ENCODE measurements at regions not wholly inside any gene's neighbourhood (a gene's known extent, or its start where the extent isn't known, plus 50 kb on each side); places are given as distances from the start of the nearest gene placed in this dataset.

DNA sequence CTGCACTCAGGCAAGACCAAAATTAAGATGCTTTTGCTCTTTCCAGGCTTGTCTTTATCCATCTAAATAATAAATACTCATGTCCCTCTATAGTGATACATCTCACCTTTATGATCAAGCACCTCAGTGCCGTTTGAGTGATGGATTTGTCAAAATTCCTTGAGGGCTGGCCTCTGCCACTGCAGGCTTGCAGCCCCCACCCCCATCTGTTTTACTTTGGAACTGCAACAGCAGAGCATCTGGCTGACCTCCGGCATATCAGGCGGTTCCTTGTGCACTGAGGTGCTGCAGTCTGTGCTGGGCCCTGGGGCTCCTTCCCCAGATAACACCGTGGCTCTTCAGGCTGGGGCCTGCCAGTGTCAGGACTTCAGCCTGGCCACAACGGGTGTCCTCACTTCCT is 386.9 kb downstream of the CDH26 start:
- TF ChIP-seq CTCF (IDR thresholded peaks at IDR 0.05): no peak
- no peak overlapping the region for H3K27ac ChIP-seq
- no peak overlapping the region for H3K4me3 ChIP-seq
- H3K27me3 ChIP-seq (ENCODE audit: insufficient read depth in 3 of 3, low read length in 2 of 3): no peaks in the 10 kb centered on the region
- intact Hi-C loops (cut with DNase I): no loop called here
- WGBS, 3 donors: 67 to 76% (median 72%) methylated on average over 5 of the region's 5 CpGs
- no peaks in the 10 kb centered on the region for H3K36me3 ChIP-seq (ENCODE audit: insufficient read depth in 1 of 2, low read depth in 1 of 2)
- ATAC-seq: no peak
- H3K4me1 ChIP-seq: no peaks in the 10 kb centered on the region
- H3K9me3 ChIP-seq: no peaks in the 10 kb centered on the region
- no peak for DNase-seq

GRCh38 chr20:60349418-60349817 is 391.2 kb downstream of the CDH26 start:
- no peak overlapping the region for H3K4me3 ChIP-seq
- H3K36me3 ChIP-seq (ENCODE audit: insufficient read depth in 1 of 2, low read depth in 1 of 2): no peaks in the 10 kb centered on the region
- no peaks in the 10 kb centered on the region for H3K4me1 ChIP-seq
- H3K27me3 ChIP-seq (ENCODE audit: insufficient read depth in 3 of 3, low read length in 2 of 3): no peaks in the 10 kb centered on the region
- WGBS, 3 donors: 90 to 93% (median 91%) methylated on average over 11 of the region's 11 CpGs
- intact Hi-C loops (cut with DNase I): no loop called here
- TF ChIP-seq CTCF (IDR thresholded peaks at IDR 0.05): no peak
- H3K9me3 ChIP-seq: no peaks in the 10 kb centered on the region
- DNase-seq (no peak), ATAC-seq (no peak)
- H3K27ac ChIP-seq: no peak overlapping the region

DNA sequence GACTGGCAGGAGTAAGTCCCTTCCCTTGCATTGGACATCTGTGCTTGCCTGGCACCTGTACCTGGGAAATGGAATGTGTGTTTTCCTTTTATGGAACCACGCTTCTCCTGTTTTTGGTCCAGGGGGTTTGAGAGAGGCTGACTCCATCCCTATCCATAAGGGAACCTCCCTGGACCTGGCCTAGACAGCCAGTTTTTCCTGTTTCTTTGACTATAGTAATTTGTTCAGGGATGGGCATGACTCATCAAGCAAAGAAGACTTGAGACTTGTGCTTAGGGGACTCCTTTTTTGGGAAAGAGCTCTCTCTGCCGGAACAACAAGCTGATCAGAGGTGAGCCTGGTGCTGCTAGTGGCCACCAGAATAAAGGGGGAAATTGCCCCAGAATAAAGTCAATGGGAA is 393.8 kb downstream of the CDH26 start:
- 79 to 87% (median 87%) methylated on average over 2 of the region's 2 CpGs for WGBS, 3 donors
- ATAC-seq: no peak
- Histone ChIP-seq H3K4me1 (no peaks in the 10 kb centered on the region), H3K4me3 (no peak overlapping the region), H3K9me3 (no peaks in the 10 kb centered on the region), H3K27me3 (ENCODE audit: insufficient read depth in 3 of 3, low read length in 2 of 3) (no peaks in the 10 kb centered on the region), H3K27ac (no peak overlapping the region), H3K36me3 (ENCODE audit: insufficient read depth in 1 of 2, low read depth in 1 of 2) (no peaks in the 10 kb centered on the region)
- no peak for DNase-seq
- TF ChIP-seq CTCF (IDR thresholded peaks at IDR 0.05): no peak
- intact Hi-C loops (cut with DNase I): loop anchor here (10.0 kb wide), 2 partner anchors 63 to 137 kb away; no protein-coding TSS in a partner anchor

GRCh38 chr20:60352596-60352995 is 394.4 kb downstream of the CDH26 start:
- no peak for ATAC-seq
- WGBS, 3 donors: 32 to 55% (median 34%) methylated on average over 6 of the region's 6 CpGs
- intact Hi-C loops (cut with DNase I): loop anchor here (10.0 kb wide), 2 partner anchors 62 to 138 kb away; no protein-coding TSS in a partner anchor
- H3K9me3 ChIP-seq: no peaks in the 10 kb centered on the region
- DNase-seq: no peak
- H3K27me3 ChIP-seq (ENCODE audit: insufficient read depth in 3 of 3, low read length in 2 of 3): no peaks in the 10 kb centered on the region
- H3K4me1 ChIP-seq: no peaks in the 10 kb centered on the region
- no peak overlapping the region for H3K4me3 ChIP-seq
- H3K36me3 ChIP-seq (ENCODE audit: insufficient read depth in 1 of 2, low read depth in 1 of 2): no peaks in the 10 kb centered on the region
- no peak overlapping the region for H3K27ac ChIP-seq
- TF ChIP-seq CTCF (IDR thresholded peaks at IDR 0.05): no peak

- 74 to 93% (median 80%) methylated on average over 5 of the region's 5 CpGs for WGBS, 3 donors
- DNase-seq: no peak
- ATAC-seq: no peak
- no peaks in the 10 kb centered on the region for H3K4me1 ChIP-seq
- no peaks in the 10 kb centered on the region for H3K27me3 ChIP-seq (ENCODE audit: insufficient read depth in 3 of 3, low read length in 2 of 3)
- no peak overlapping the region for H3K27ac ChIP-seq
- no peak for TF ChIP-seq CTCF (IDR thresholded peaks at IDR 0.05)
- intact Hi-C loops (cut with DNase I): loop anchor here (10.0 kb wide), 2 partner anchors 61 to 139 kb away; no protein-coding TSS in a partner anchor
- H3K4me3 ChIP-seq: no peak overlapping the region
- H3K36me3 ChIP-seq (ENCODE audit: insufficient read depth in 1 of 2, low read depth in 1 of 2): no peaks in the 10 kb centered on the region
- H3K9me3 ChIP-seq: no peaks in the 10 kb centered on the region
Observed at GRCh38 chr20:60354024-60354580, 395.9 kb downstream of the CDH26 start.
